Glutamatergic neuron (in vitro differentiated cells): ENCODE measurements at regions not wholly inside any gene's neighbourhood (a gene's known extent, or its start where the extent isn't known, plus 50 kb on each side); places are given as distances from the start of the nearest gene placed in this dataset.

Experiments used
- DNase-seq: peaks from one replicate; pipeline ENCODE4 v3.0.0; 2022
- H3K27ac Mint-ChIP-seq: one replicate; pipeline ENCODE4 v1.8.0; 2020; ENCODE audit warnings: mild to moderate bottlenecking, mixed read lengths, inconsistent platforms; ENCODE audit not compliant: unreplicated experiment
- H3K27me3 Mint-ChIP-seq: one replicate; pipeline ENCODE4 v1.8.0; 2020; ENCODE audit warnings: mild to moderate bottlenecking, moderate library complexity, mixed read lengths, inconsistent platforms; ENCODE audit not compliant: unreplicated experiment
- H3K36me3 Mint-ChIP-seq: one replicate; pipeline ENCODE4 v1.8.0; 2020; ENCODE audit warnings: mild to moderate bottlenecking, mixed read lengths, inconsistent platforms; ENCODE audit not compliant: unreplicated experiment
- H3K4me1 Mint-ChIP-seq: one replicate; pipeline ENCODE4 v1.8.0; 2020; ENCODE audit warnings: mild to moderate bottlenecking, low read depth, mixed read lengths, inconsistent platforms; ENCODE audit not compliant: unreplicated experiment
- H3K4me3 Mint-ChIP-seq: one replicate; pipeline ENCODE4 v1.8.0; 2020; ENCODE audit warnings: mild to moderate bottlenecking, mixed read lengths, inconsistent platforms; ENCODE audit not compliant: unreplicated experiment
- H3K9me3 Mint-ChIP-seq: one replicate; pipeline ENCODE4 v1.8.0; 2020; ENCODE audit warnings: mild to moderate bottlenecking, moderate library complexity, mixed read lengths, inconsistent platforms; ENCODE audit not compliant: unreplicated experiment
- CTCF ChIP-seq: fragments of 200-600 bp; sonication (generic); IDR thresholded peaks from one replicate; pipeline ENCODE4 v1.5.0; 2021; ENCODE audit not compliant: partially characterized antibody, unreplicated experiment

GRCh38 chr2:489084-489483 is 188.1 kb downstream of the TMEM18 start:
- Mint-ChIP-seq H3K4me1 (no peaks in the 10 kb centered on the region), H3K4me3 (no peak overlapping the region), H3K27ac (no peak overlapping the region), H3K9me3 (no peaks in the 10 kb centered on the region), H3K27me3 (no peaks in the 10 kb centered on the region), H3K36me3 (no peaks in the 10 kb centered on the region)
- no peak for TF ChIP-seq CTCF
- DNase-seq: no peak

GRCh38 chr2:487186-488079 is 189.8 kb downstream of the TMEM18 start:
- Mint-ChIP-seq H3K27me3 (peaks cover 1% of the 10 kb centered on the region), H3K4me1 (no peaks in the 10 kb centered on the region), H3K27ac (no peak overlapping the region), H3K4me3 (no peak overlapping the region), H3K36me3 (no peaks in the 10 kb centered on the region), H3K9me3 (no peaks in the 10 kb centered on the region)
- no peak for TF ChIP-seq CTCF
- no peak for DNase-seq

GRCh38 chr2:486371-486770 is 190.8 kb downstream of the TMEM18 start:
- H3K36me3 Mint-ChIP-seq: no peaks in the 10 kb centered on the region
- H3K27ac Mint-ChIP-seq: no peak overlapping the region
- no peak for DNase-seq

GRCh38 chr2:481388-481787 is 193.5 kb upstream of the ALKAL2 start:
- no peaks in the 10 kb centered on the region for H3K9me3 Mint-ChIP-seq

More at GRCh38 chr2:486371-486770, 190.8 kb downstream of the TMEM18 start:
- no peak for TF ChIP-seq CTCF
- Mint-ChIP-seq H3K4me1 (no peaks in the 10 kb centered on the region), H3K9me3 (no peaks in the 10 kb centered on the region), H3K4me3 (no peak overlapping the region), H3K27me3 (peaks cover 1% of the 10 kb centered on the region)

More at GRCh38 chr2:481388-481787, 193.5 kb upstream of the ALKAL2 start:
- DNase-seq: no peak
- peaks cover 2% of the 10 kb centered on the region for H3K4me1 Mint-ChIP-seq
- no peak overlapping the region for H3K4me3 Mint-ChIP-seq
- no peak for TF ChIP-seq CTCF
- no peak overlapping the region for H3K27ac Mint-ChIP-seq
- H3K36me3 Mint-ChIP-seq: no peaks in the 10 kb centered on the region
- peaks cover 1% of the 10 kb centered on the region for H3K27me3 Mint-ChIP-seq
